HCT116 (cell line): ENCODE measurements at regions not wholly inside any gene's neighbourhood (a gene's known extent, or its start where the extent isn't known, plus 50 kb on each side); places are given as distances from the start of the nearest gene placed in this dataset.

Experiments used
- ATAC-seq: fragments of 200-7000 bp; cut with Tn5 transposase; 2 replicates; pipeline ENCODE4 v1.9.1; 2020; ENCODE audit warnings: mild to moderate bottlenecking, moderate library complexity
- BruUV-seq: library from RNA; stranded (reverse); fragments of 400-500 nt; replicated peaks from 2 replicates; lab custom pipeline; 2021; lab: Mats Ljungman, UMichigan
- CTCF ChIA-PET: fragments of 300-600 bp; sonication (Branson Sonifier 250); formaldehyde crosslinking; loops from one replicate; lab custom pipeline; 2021; ENCODE audit warnings: antibody characterized with exemption; lab: Charles Lee
- POLR2A ChIA-PET: fragments of 300-600, 350-600 bp; sonication (Branson Sonifier 250); formaldehyde crosslinking; loops from one replicate; lab custom pipeline; 2021; ENCODE audit warnings: antibody characterized with exemption; lab: Charles Lee
- RAD21 ChIA-PET, 2 experiments: fragments of 300-600 bp; sonication (Branson Sonifier 250); formaldehyde crosslinking; loops; one replicate each; lab custom pipeline; 2023; ENCODE audit warnings: low total read pairs in 2 of 2; ENCODE audit not compliant: uncharacterized antibody in 2 of 2, unreplicated experiment in 2 of 2, low non-redundant PET in 1 of 2; lab: Charles Lee
- DNase-seq: peaks from one replicate; pipeline ENCODE4 v3.0.0-alpha.2; 2010; ENCODE audit warnings: low read depth, low spot score
- H2AFZ ChIP-seq: fragments of 200-600 bp; shearing (Covaris generic), sonication (generic); 2 replicates; pipeline ENCODE4 v1.6.1; 2017; ENCODE audit warnings: low read depth, mixed run types, mixed read lengths, antibody characterized with exemption, low read length; ENCODE audit not compliant: poor library complexity, severe bottlenecking
- H3K27ac ChIP-seq: 2 replicates; pipeline ENCODE4 v1.5.1; 2012; ENCODE audit warnings: low read depth, low read length
- H3K27me3 ChIP-seq: fragments of 200-600 bp; sonication (generic); 2 replicates; pipeline ENCODE4 v1.6.1; 2016; ENCODE audit warnings: mixed run types, low read length, mixed read lengths; ENCODE audit not compliant: insufficient read depth
- H3K36me3 ChIP-seq, 2 experiments: fragments of 200-500 bp in 1 of 2; fragments of 200-600 bp in 1 of 2; sonication (Bioruptor generic) in 1 of 2; sonication (generic) in 1 of 2; 2 replicates each; pipeline versions ENCODE4 v1.5.1 to v1.6.1; 2014 to 2016; ENCODE audit warnings: low read length in 2 of 2, inconsistent platforms in 1 of 2, mixed read lengths in 1 of 2, mixed run types in 1 of 2; ENCODE audit not compliant: insufficient read depth in 2 of 2, control insufficient read depth in 1 of 2
- H3K4me1 ChIP-seq, 2 experiments: fragments of 200-600 bp in 1 of 2; sonication (generic) in 1 of 2; 2 replicates each; pipeline versions ENCODE4 v1.5.1 to v1.6.1; 2012 to 2017; ENCODE audit warnings: low read length in 2 of 2, inconsistent platforms in 1 of 2, mild to moderate bottlenecking in 1 of 2, mixed read lengths in 1 of 2, mixed run types in 1 of 2, moderate library complexity in 1 of 2; ENCODE audit not compliant: insufficient read depth in 2 of 2, control insufficient read depth in 1 of 2
- H3K4me2 ChIP-seq: fragments of 200-600 bp; sonication (generic); 2 replicates; pipeline ENCODE4 v1.6.1; 2017; ENCODE audit warnings: mixed run types, low read length, mixed read lengths
- H3K4me3 ChIP-seq, 2 experiments: fragments of 200-600 bp in 1 of 2; sonication (generic) in 1 of 2; replicated peaks in 1 of 2; 2 replicates each; pipeline ENCODE4 v1.5.1; 2011 to 2016; ENCODE audit warnings: low read length in 2 of 2, control low read depth in 1 of 2, low read depth in 1 of 2, mild to moderate bottlenecking in 1 of 2, mixed read lengths in 1 of 2, mixed run types in 1 of 2
- H3K79me2 ChIP-seq: fragments of 200-600 bp; sonication (generic); 2 replicates; pipeline ENCODE4 v1.6.1; 2017; ENCODE audit warnings: mild to moderate bottlenecking, mixed run types, low read length, moderate library complexity, mixed read lengths; ENCODE audit not compliant: insufficient read depth
- H3K9ac ChIP-seq: fragments of 200-600 bp; sonication (generic); 2 replicates; pipeline ENCODE4 v1.6.1; 2016; ENCODE audit warnings: low read length, mixed read lengths
- H3K9me2 ChIP-seq: fragments of 200-600 bp; sonication (generic), shearing (Covaris generic); 2 replicates; pipeline ENCODE4 v1.6.1; 2017; ENCODE audit warnings: mixed run types, mild to moderate bottlenecking, moderate library complexity; ENCODE audit not compliant: insufficient read depth
- H3K9me3 ChIP-seq, 2 experiments: fragments of 200-500 bp in 1 of 2; fragments of 200-600 bp in 1 of 2; sonication (Bioruptor generic) in 1 of 2; sonication (generic) in 1 of 2; 2 replicates each; pipeline ENCODE4 v1.6.1; 2014 to 2017; ENCODE audit warnings: low read length in 2 of 2, mixed read lengths in 2 of 2, inconsistent platforms in 1 of 2, low read depth in 1 of 2, mild to moderate bottlenecking in 1 of 2, mixed run types in 1 of 2, moderate library complexity in 1 of 2; ENCODE audit not compliant: control insufficient read depth in 1 of 2, insufficient read depth in 1 of 2
- H4K20me1 ChIP-seq: fragments of 200-600 bp; sonication (generic), shearing (Covaris generic); 2 replicates; pipeline ENCODE4 v1.6.1; 2017; ENCODE audit warnings: mixed run types, mild to moderate bottlenecking, moderate library complexity; ENCODE audit not compliant: insufficient read depth
- CEBPB ChIP-seq: IDR thresholded peaks from 2 replicates; pipeline ENCODE4 v1.6.1; 2012; ENCODE audit warnings: low read depth
- SIN3A ChIP-seq: IDR thresholded peaks from 2 replicates; pipeline ENCODE4 v1.6.1; 2012; ENCODE audit warnings: low read depth
- SP1 ChIP-seq: IDR thresholded peaks from 2 replicates; pipeline ENCODE4 v1.6.1; 2012; ENCODE audit warnings: low read depth
- TCF7L2 ChIP-seq: IDR thresholded peaks from 2 replicates; pipeline ENCODE4 v1.7.0; 2011; ENCODE audit warnings: borderline replicate concordance, inconsistent platforms; ENCODE audit not compliant: insufficient read depth, insufficient read length; ENCODE audit errors: extremely low read depth
- ZFX ChIP-seq: fragments of 450-650 bp; IDR thresholded peaks from 2 replicates; pipeline ENCODE4 v1.6.1; 2017
- intact Hi-C: fragments of 100-400 bp; cut with micrococcal nuclease; formaldehyde crosslinking; loops from 2 replicates; pipeline ENCODE4 v1.10.0; 2022
- TF ChIP-seq, protein P1 (sequence below), 3 experiments: fragments of 200-600 bp in 1 of 3; sonication (generic) in 1 of 3; IDR thresholded peaks in 2 of 3; conservative IDR thresholded peaks in 1 of 3; 2 replicates each; pipeline ENCODE4 v1.5.1; 2012 to 2017; ENCODE audit warnings: low read depth in 2 of 3, low read length in 2 of 3, antibody characterized with exemption in 1 of 3, borderline replicate concordance in 1 of 3, control low read depth in 1 of 3, mild to moderate bottlenecking in 1 of 3, mixed read lengths in 1 of 3, mixed run types in 1 of 3, moderate library complexity in 1 of 3; ENCODE audit not compliant: insufficient read depth in 1 of 3

DNA sequence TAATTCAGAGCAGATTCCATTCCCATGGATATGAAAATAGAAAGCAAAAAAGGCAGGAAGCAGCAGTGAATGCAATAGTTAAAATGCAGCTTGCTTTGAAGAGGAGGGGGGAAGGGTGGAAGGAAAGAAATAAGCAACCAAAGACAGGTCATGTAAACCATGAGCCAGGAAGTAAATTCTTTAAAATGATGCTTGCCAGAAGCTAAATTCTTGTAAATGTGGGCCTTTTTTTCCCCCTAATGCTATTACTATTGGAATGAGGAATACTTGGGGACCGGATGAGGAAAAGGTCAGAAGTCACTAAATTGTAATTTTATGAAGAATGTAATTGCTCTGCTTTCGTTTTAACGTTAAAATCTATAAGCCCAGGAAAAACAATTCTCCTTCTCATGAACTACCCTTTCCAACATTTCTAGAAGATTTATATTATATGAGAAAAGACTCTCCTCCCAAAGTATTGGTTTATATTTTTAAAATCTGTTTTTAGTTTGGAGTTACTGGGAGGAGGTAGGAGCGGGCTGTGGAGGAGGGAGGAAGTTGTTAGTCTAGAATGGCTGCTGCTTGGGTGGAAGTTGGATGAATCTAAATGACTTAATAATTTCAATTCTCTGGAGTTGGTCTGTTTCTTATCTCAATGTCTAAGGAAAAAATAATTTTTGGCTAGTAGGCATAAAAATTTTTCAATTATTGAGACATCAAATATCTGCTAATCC is 77.6 kb upstream of the PCDH18 start:
- no peak overlapping the region for H3K4me2 ChIP-seq
- RAD21 ChIA-PET, result no interaction called here
- no TSS peak for BruUV-seq
- TF ChIP-seq TCF7L2 (no peak), SIN3A (no peak), SP1 (no peak), CEBPB (no peak)
- TF ChIP-seq, protein P1, sequence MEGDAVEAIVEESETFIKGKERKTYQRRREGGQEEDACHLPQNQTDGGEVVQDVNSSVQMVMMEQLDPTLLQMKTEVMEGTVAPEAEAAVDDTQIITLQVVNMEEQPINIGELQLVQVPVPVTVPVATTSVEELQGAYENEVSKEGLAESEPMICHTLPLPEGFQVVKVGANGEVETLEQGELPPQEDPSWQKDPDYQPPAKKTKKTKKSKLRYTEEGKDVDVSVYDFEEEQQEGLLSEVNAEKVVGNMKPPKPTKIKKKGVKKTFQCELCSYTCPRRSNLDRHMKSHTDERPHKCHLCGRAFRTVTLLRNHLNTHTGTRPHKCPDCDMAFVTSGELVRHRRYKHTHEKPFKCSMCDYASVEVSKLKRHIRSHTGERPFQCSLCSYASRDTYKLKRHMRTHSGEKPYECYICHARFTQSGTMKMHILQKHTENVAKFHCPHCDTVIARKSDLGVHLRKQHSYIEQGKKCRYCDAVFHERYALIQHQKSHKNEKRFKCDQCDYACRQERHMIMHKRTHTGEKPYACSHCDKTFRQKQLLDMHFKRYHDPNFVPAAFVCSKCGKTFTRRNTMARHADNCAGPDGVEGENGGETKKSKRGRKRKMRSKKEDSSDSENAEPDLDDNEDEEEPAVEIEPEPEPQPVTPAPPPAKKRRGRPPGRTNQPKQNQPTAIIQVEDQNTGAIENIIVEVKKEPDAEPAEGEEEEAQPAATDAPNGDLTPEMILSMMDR (IDR thresholded peaks at IDR 0.05 in 2 of 3, conservative IDR thresholded peaks at IDR 0.05 in 1 of 3; ENCODE audit: borderline replicate concordance in 1 of 3, insufficient read depth in 1 of 3, low read depth in 2 of 3, low read length in 2 of 3), result no peak
- no peak for ATAC-seq
- no peaks in the 10 kb centered on the region for H3K36me3 ChIP-seq
- no peaks in the 10 kb centered on the region for H3K4me1 ChIP-seq
- no peak overlapping the region for H3K9ac ChIP-seq
- CTCF ChIA-PET, result no interaction called here
- no peaks in the 10 kb centered on the region for H3K9me2 ChIP-seq
- no peak overlapping the region for H2AFZ ChIP-seq
- DNase-seq, result no peak
- POLR2A ChIA-PET, result no interaction called here
- no peaks in the 10 kb centered on the region for H3K79me2 ChIP-seq
- H3K9me3 ChIP-seq, result no peaks in the 10 kb centered on the region
- H3K4me3 ChIP-seq, result no peak overlapping the region
- intact Hi-C loops, result loop anchor here (10.0 kb wide), 1 partner anchor 485 kb away; no protein-coding TSS in a partner anchor
- H3K27ac ChIP-seq, result no peak overlapping the region
- H3K27me3 ChIP-seq, result no peaks in the 10 kb centered on the region
- no peaks in the 10 kb centered on the region for H4K20me1 ChIP-seq

DNA sequence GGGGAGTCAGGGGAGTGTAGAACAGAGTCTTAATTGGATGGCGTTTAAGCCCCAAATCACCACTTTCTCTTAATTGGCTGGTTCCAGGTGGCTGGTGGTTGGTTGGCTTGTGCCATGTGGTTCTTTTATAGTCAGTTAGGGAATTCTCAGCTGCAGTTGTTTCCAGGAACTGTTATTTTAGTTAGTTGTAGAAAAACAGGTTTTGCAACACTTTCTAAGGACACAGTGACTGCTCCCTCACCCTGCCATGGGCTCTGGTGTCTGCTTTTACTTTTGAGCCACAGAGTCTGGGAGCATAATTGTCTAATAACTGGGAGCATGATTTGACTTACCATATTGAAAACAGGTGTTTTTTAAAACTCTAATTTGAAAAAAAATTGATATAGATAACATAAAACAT is 75.8 kb upstream of the PCDH18 start:
- no peak for DNase-seq
- H3K4me3 ChIP-seq, result no peak overlapping the region
- no peak for ATAC-seq
- no peaks in the 10 kb centered on the region for H4K20me1 ChIP-seq
- no peaks in the 10 kb centered on the region for H3K36me3 ChIP-seq
- BruUV-seq, result no TSS peak
- no peak overlapping the region for H3K27ac ChIP-seq
- RAD21 ChIA-PET, result no interaction called here
- no peaks in the 10 kb centered on the region for H3K9me3 ChIP-seq
- H3K4me1 ChIP-seq, result no peaks in the 10 kb centered on the region
- intact Hi-C loops, result no loop called here
- POLR2A ChIA-PET, result no interaction called here
- no peak for TF ChIP-seq ZFX
- no peak for TF ChIP-seq SIN3A
- H3K9ac ChIP-seq, result no peak overlapping the region
- H3K4me2 ChIP-seq, result no peak overlapping the region
- no peaks in the 10 kb centered on the region for H3K27me3 ChIP-seq
- no peaks in the 10 kb centered on the region for H3K9me2 ChIP-seq
- H3K79me2 ChIP-seq, result no peaks in the 10 kb centered on the region
- H2AFZ ChIP-seq, result no peak overlapping the region
- CTCF ChIA-PET, result no interaction called here
